Gastroesophageal sphincter (tissue), 3 donors: ENCODE measurements at regions not wholly inside any gene's neighbourhood (a gene's known extent, or its start where the extent isn't known, plus 50 kb on each side); places are given as distances from the start of the nearest gene placed in this dataset.

Source experiments
- CTCF ChIP-seq, 4 experiments: fragments of 200-600 bp in 2 of 4; fragments of 450-650 bp in 2 of 4; sonication (generic) in 1 of 4; IDR thresholded peaks; one replicate each; pipeline ENCODE4 v1.5.1; 2017 to 2019; ENCODE audit warnings: antibody characterized with exemption in 4 of 4, mild to moderate bottlenecking in 2 of 4, moderate library complexity in 2 of 4
- POLR2A ChIP-seq, 2 donors: fragments of 450-650 bp; IDR thresholded peaks; one replicate each; pipeline ENCODE4 v1.6.1; 2017; ENCODE audit warnings: antibody characterized with exemption in 2 of 2, mild to moderate bottlenecking in 2 of 2, moderate library complexity in 1 of 2

GRCh38 chr14:86933958-86934595, 1058.9 kb downstream of the GALC start:
- TF ChIP-seq CTCF (IDR thresholded peaks at IDR 0.05) = no peak
- no peak for TF ChIP-seq POLR2A (IDR thresholded peaks at IDR 0.05)
